Sigmoid colon (tissue), 4 donors: ENCODE measurements at regions not wholly inside any gene's neighbourhood (a gene's known extent, or its start where the extent isn't known, plus 50 kb on each side); places are given as distances from the start of the nearest gene placed in this dataset.

ENCODE experiments used
- EP300 ChIP-seq, 4 donors: sonication (generic); formaldehyde crosslinking; IDR thresholded peaks; one replicate each; pipeline ENCODE4 v1.6.1; 2017; ENCODE audit warnings: antibody characterized with exemption in 4 of 4
- TF ChIP-seq, protein P1 (sequence below), 4 experiments: fragments of 450-650 bp in 3 of 4; fragments of 200-600 bp in 1 of 4; IDR thresholded peaks; one replicate each; pipeline ENCODE4 v1.5.1; 2016 to 2019; ENCODE audit warnings: antibody characterized with exemption in 4 of 4, mild to moderate bottlenecking in 3 of 4, moderate library complexity in 2 of 4

DNA sequence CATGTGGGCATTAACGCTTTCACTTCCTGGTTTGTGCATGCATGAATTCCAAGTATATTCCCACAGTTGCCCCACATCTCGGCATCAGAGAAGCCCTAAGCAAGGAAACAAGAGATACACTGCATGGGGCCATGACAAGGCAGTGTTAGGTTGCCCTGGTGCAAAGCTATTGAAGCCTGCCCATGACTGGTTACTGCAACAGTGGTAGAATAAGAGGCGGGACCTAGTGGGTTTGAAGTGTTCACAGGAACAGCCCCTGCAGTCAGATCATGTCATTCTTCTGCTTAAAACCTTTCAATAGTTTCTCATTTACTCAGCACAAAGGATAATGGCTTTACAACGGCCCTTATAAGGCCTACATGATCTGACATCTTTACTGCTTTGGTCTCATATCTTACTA, 80.9 kb upstream of the TOPAZ1 start:
- TF ChIP-seq, protein P1, sequence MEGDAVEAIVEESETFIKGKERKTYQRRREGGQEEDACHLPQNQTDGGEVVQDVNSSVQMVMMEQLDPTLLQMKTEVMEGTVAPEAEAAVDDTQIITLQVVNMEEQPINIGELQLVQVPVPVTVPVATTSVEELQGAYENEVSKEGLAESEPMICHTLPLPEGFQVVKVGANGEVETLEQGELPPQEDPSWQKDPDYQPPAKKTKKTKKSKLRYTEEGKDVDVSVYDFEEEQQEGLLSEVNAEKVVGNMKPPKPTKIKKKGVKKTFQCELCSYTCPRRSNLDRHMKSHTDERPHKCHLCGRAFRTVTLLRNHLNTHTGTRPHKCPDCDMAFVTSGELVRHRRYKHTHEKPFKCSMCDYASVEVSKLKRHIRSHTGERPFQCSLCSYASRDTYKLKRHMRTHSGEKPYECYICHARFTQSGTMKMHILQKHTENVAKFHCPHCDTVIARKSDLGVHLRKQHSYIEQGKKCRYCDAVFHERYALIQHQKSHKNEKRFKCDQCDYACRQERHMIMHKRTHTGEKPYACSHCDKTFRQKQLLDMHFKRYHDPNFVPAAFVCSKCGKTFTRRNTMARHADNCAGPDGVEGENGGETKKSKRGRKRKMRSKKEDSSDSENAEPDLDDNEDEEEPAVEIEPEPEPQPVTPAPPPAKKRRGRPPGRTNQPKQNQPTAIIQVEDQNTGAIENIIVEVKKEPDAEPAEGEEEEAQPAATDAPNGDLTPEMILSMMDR (IDR thresholded peaks at IDR 0.05): no peak
- no peak for TF ChIP-seq EP300 (IDR thresholded peaks at IDR 0.05)
